ENCODE measurements at regions not wholly inside any gene's neighbourhood (a gene's known extent, or its start where the extent isn't known, plus 50 kb on each side); places are given as distances from the start of the nearest gene placed in this dataset.

DNA sequence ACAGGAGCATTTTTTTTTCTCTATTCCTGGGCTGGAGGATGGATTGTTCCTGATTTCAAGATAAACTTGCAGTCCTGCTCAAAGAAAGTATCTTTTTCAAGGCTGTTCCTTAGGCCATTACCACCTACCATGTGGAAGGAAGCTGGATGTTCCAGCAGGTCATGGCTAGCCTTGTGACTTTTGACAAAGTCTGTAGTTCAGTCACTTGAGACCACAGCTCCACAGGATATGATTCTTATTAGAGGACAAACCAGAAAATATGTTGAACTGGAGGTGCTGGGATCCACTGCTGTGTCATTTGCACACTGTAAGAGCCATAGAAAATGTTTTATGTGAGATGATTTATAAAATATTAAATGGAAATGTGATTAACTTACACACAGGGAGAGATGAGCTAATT is 184.2 kb upstream of the ACO1 start (continued):
- TF ChIP-seq, protein P1, sequence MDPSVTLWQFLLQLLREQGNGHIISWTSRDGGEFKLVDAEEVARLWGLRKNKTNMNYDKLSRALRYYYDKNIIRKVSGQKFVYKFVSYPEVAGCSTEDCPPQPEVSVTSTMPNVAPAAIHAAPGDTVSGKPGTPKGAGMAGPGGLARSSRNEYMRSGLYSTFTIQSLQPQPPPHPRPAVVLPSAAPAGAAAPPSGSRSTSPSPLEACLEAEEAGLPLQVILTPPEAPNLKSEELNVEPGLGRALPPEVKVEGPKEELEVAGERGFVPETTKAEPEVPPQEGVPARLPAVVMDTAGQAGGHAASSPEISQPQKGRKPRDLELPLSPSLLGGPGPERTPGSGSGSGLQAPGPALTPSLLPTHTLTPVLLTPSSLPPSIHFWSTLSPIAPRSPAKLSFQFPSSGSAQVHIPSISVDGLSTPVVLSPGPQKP (IDR thresholded peaks at IDR 0.05; ENCODE audit: low read depth, low read length) = no peak
- no peak for TF ChIP-seq MEF2A (IDR thresholded peaks at IDR 0.05; ENCODE audit: insufficient read depth, low read depth, low read length)
- TF ChIP-seq POLR2AphosphoS2 (IDR thresholded peaks at IDR 0.05; ENCODE audit: low read depth, low read length) = no peak
- TF ChIP-seq, protein P2, sequence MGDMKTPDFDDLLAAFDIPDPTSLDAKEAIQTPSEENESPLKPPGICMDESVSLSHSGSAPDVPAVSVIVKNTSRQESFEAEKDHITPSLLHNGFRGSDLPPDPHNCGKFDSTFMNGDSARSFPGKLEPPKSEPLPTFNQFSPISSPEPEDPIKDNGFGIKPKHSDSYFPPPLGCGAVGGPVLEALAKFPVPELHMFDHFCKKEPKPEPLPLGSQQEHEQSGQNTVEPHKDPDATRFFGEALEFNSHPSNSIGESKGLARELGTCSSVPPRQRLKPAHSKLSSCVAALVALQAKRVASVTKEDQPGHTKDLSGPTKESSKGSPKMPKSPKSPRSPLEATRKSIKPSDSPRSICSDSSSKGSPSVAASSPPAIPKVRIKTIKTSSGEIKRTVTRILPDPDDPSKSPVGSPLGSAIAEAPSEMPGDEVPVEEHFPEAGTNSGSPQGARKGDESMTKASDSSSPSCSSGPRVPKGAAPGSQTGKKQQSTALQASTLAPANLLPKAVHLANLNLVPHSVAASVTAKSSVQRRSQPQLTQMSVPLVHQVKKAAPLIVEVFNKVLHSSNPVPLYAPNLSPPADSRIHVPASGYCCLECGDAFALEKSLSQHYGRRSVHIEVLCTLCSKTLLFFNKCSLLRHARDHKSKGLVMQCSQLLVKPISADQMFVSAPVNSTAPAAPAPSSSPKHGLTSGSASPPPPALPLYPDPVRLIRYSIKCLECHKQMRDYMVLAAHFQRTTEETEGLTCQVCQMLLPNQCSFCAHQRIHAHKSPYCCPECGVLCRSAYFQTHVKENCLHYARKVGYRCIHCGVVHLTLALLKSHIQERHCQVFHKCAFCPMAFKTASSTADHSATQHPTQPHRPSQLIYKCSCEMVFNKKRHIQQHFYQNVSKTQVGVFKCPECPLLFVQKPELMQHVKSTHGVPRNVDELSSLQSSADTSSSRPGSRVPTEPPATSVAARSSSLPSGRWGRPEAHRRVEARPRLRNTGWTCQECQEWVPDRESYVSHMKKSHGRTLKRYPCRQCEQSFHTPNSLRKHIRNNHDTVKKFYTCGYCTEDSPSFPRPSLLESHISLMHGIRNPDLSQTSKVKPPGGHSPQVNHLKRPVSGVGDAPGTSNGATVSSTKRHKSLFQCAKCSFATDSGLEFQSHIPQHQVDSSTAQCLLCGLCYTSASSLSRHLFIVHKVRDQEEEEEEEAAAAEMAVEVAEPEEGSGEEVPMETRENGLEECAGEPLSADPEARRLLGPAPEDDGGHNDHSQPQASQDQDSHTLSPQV (IDR thresholded peaks at IDR 0.05) = no peak
- TF ChIP-seq, protein P3, sequence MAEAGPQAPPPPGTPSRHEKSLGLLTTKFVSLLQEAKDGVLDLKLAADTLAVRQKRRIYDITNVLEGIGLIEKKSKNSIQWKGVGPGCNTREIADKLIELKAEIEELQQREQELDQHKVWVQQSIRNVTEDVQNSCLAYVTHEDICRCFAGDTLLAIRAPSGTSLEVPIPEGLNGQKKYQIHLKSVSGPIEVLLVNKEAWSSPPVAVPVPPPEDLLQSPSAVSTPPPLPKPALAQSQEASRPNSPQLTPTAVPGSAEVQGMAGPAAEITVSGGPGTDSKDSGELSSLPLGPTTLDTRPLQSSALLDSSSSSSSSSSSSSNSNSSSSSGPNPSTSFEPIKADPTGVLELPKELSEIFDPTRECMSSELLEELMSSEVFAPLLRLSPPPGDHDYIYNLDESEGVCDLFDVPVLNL (IDR thresholded peaks at IDR 0.05; ENCODE audit: low read depth, low read length) = no peak
- no peak for TF ChIP-seq ZNF207 (IDR thresholded peaks at IDR 0.05; ENCODE audit: borderline replicate concordance)
- TF ChIP-seq POU2F2 (IDR thresholded peaks at IDR 0.05; ENCODE audit: borderline replicate concordance, low read depth, low read length) = no peak

DNA sequence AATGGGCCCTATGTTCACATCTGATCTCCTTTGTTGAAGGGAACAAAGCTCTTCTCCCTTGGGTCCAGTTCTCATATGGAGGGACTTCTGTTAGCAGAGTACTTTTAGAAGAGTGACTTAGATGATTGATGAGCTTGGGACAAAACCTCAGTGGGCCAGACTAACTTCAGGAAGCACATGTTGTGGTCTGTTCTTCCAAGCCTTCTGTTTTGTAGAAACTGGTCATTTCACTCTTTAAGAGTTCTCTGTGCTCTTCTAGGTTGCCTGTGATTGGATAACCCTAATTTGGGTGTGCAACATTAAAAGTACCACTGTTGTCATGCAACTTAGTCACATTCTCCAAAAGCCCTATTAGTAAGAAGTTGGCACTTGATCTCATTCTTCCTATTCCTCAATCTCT is 183.5 kb upstream of the ACO1 start:
- Histone ChIP-seq H3K4me2 (ENCODE audit: control insufficient read depth, insufficient read depth) (no peak overlapping the region), H2AFZ (ENCODE audit: control insufficient read depth, low read depth, low read length) (no peak overlapping the region), H3K27me3 (replicated peaks in 1 of 2; ENCODE audit: control insufficient read depth in 2 of 2, insufficient read depth in 2 of 2, low read length in 1 of 2) (no peaks in the 10 kb centered on the region), H3K9me3 (replicated peaks; ENCODE audit: control insufficient read depth, insufficient read depth, low read length) (no peaks in the 10 kb centered on the region), H3K4me1 (ENCODE audit: control insufficient read depth, insufficient read depth, low read length) (no peaks in the 10 kb centered on the region), H3K9ac (ENCODE audit: control insufficient read depth, insufficient read depth, low read length) (no peak overlapping the region), H3K36me3 (ENCODE audit: control insufficient read depth in 2 of 2, insufficient read depth in 2 of 2, low read length in 1 of 2) (no peaks in the 10 kb centered on the region), H3K79me2 (ENCODE audit: control insufficient read depth, insufficient read depth, low read length) (no peaks in the 10 kb centered on the region), H3K4me3 (no peak overlapping the region), H3K27ac (ENCODE audit: control insufficient read depth, insufficient read depth) (no peak overlapping the region), H4K20me1 (ENCODE audit: control insufficient read depth, insufficient read depth) (no peaks in the 10 kb centered on the region)
- ChIA-PET RAD21 (ENCODE audit: unreplicated experiment) (no interaction called here), CTCF (no interaction called here), SMC1A (ENCODE audit: uncharacterized antibody, unreplicated experiment) (no interaction called here), POLR2A (no interaction called here)
- no TSS peak for BruUV-seq (replicated peaks)
- in situ Hi-C loops (cut with MboI) (no loop called here), intact Hi-C loops (cut with micrococcal nuclease; ENCODE audit: unreplicated experiment) (no loop called here)
- TF ChIP-seq SP1 (IDR thresholded peaks at IDR 0.05; ENCODE audit: low read depth, low read length) = no peak
- no peak for TF ChIP-seq SPI1 (IDR thresholded peaks at IDR 0.05; ENCODE audit: borderline replicate concordance, insufficient read depth, low read depth, low read length)
- no peak for ATAC-seq
- DNase-seq (ENCODE audit: low read depth, low spot score) = no peak
- no peak for FAIRE-seq
